Gastroesophageal sphincter (tissue), 3 donors: ENCODE measurements at regions not wholly inside any gene's neighbourhood (a gene's known extent, or its start where the extent isn't known, plus 50 kb on each side); places are given as distances from the start of the nearest gene placed in this dataset.
A peak's percentile ranks its signal among the peaks of the same experiment; 100 is the strongest.

Source experiments
- CTCF ChIP-seq, 4 experiments: fragments of 200-600 bp in 2 of 4; fragments of 450-650 bp in 2 of 4; sonication (generic) in 1 of 4; IDR thresholded peaks; one replicate each; pipeline ENCODE4 v1.5.1; 2017 to 2019; ENCODE audit warnings: antibody characterized with exemption in 4 of 4, mild to moderate bottlenecking in 2 of 4, moderate library complexity in 2 of 4
- POLR2AphosphoS5 ChIP-seq: sonication (generic); formaldehyde crosslinking; IDR thresholded peaks from one replicate; pipeline ENCODE4 v1.6.1; 2017; ENCODE audit warnings: antibody characterized with exemption

- TF ChIP-seq CTCF (IDR thresholded peaks at IDR 0.05): no peak
- TF ChIP-seq POLR2AphosphoS5: peak; percentile 47
These were observed 348.2 kb downstream of the SPRY1 start for GRCh38 chr4:123744664-123745290.
